CD4-positive, alpha-beta T cell treated with Interleukin-12 subunit alpha and Interleukin-12 subunit beta, for 1 hour (primary cell): ENCODE measurements at regions not wholly inside any gene's neighbourhood (a gene's known extent, or its start where the extent isn't known, plus 50 kb on each side); places are given as distances from the start of the nearest gene placed in this dataset.
"Not testable (repeated sequence)": the region's sequence is repeated elsewhere in the genome, so short reads cannot be mapped to it uniquely, and the experiment has no call there.

Source experiments
- DNase-seq: peaks from one replicate; pipeline ENCODE4 v3.0.0-alpha.2; 2020

- DNase-seq = no peak
These were observed 62.0 kb upstream of the CD93 start for GRCh38 chr20:23147964-23148730.

GRCh38 chr20:23147647-23147963 lies 61.5 kb upstream of the CD93 start:
- DNase-seq = no peak

- no peak for DNase-seq
These were observed 60.9 kb upstream of the CD93 start for GRCh38 chr20:23146857-23147637.

GRCh38 chr20:23146181-23146580 lies 60.1 kb upstream of the CD93 start:
- no peak for DNase-seq

GRCh38 chr20:23145281-23145700 lies 59.2 kb upstream of the CD93 start:
- DNase-seq = no peak

- DNase-seq = no peak
These were observed 58.7 kb upstream of the CD93 start for GRCh38 chr20:23144856-23145255.

- no peak for DNase-seq
These were observed 58.0 kb upstream of the CD93 start for GRCh38 chr20:23143986-23144690.

- peak; percentile 13 for DNase-seq
These were observed 57.0 kb upstream of the CD93 start for GRCh38 chr20:23143098-23143497.

- no peak for DNase-seq
These were observed 56.3 kb upstream of the CD93 start for GRCh38 chr20:23142162-23143050.

GRCh38 chr20:23141450-23142161 lies 55.5 kb upstream of the CD93 start:
- no peak for DNase-seq

- DNase-seq = no peak
These were observed 54.9 kb upstream of the CD93 start for GRCh38 chr20:23140991-23141390.

GRCh38 chr20:23139984-23140383 lies 53.9 kb upstream of the CD93 start:
- not testable (repeated sequence) for DNase-seq

GRCh38 chr20:23139524-23139923 lies 53.4 kb upstream of the CD93 start:
- DNase-seq = no peak

- no peak for DNase-seq
These were observed 52.6 kb upstream of the CD93 start for GRCh38 chr20:23138682-23139081.

GRCh38 chr20:23138226-23138625 lies 52.1 kb upstream of the CD93 start:
- DNase-seq = no peak

GRCh38 chr20:23136893-23137745 lies 51.0 kb upstream of the CD93 start:
- DNase-seq = no peak

- DNase-seq = no peak
These were observed 49.6 kb upstream of the CD93 start for GRCh38 chr20:23135449-23136420.
